ENCODE measurements at regions not wholly inside any gene's neighbourhood (a gene's known extent, or its start where the extent isn't known, plus 50 kb on each side); places are given as distances from the start of the nearest gene placed in this dataset.

DNA sequence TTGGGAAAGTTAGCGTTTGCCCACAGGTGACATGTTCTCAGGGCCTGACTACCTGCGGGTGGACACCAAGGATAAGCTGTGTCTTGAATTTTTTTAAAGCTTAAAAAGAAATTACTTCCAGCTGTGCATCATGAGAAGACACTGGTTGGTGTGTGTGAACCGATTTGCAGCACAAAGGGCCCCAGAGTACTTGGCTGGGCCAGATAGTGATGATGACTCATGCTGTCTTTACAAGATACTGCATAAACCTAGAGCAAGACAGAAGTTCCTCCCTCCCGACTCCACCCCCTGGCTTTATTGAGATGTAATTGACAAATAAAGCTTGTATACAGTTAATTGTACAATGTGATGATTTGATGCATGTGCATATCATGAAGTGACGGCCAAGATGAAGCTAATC lies 212.8 kb downstream of the NXNL2 start:
- TF ChIP-seq, protein P1, sequence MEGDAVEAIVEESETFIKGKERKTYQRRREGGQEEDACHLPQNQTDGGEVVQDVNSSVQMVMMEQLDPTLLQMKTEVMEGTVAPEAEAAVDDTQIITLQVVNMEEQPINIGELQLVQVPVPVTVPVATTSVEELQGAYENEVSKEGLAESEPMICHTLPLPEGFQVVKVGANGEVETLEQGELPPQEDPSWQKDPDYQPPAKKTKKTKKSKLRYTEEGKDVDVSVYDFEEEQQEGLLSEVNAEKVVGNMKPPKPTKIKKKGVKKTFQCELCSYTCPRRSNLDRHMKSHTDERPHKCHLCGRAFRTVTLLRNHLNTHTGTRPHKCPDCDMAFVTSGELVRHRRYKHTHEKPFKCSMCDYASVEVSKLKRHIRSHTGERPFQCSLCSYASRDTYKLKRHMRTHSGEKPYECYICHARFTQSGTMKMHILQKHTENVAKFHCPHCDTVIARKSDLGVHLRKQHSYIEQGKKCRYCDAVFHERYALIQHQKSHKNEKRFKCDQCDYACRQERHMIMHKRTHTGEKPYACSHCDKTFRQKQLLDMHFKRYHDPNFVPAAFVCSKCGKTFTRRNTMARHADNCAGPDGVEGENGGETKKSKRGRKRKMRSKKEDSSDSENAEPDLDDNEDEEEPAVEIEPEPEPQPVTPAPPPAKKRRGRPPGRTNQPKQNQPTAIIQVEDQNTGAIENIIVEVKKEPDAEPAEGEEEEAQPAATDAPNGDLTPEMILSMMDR (IDR thresholded peaks at IDR 0.05) = no peak
- no peak for TF ChIP-seq EZH2 (IDR thresholded peaks at IDR 0.05; ENCODE audit: borderline replicate concordance, insufficient read depth, low read depth, low read length, poor library complexity, severe bottlenecking)

All from B cell (primary cell).